ENCODE measurements at regions not wholly inside any gene's neighbourhood (a gene's known extent, or its start where the extent isn't known, plus 50 kb on each side); places are given as distances from the start of the nearest gene placed in this dataset.

DNA sequence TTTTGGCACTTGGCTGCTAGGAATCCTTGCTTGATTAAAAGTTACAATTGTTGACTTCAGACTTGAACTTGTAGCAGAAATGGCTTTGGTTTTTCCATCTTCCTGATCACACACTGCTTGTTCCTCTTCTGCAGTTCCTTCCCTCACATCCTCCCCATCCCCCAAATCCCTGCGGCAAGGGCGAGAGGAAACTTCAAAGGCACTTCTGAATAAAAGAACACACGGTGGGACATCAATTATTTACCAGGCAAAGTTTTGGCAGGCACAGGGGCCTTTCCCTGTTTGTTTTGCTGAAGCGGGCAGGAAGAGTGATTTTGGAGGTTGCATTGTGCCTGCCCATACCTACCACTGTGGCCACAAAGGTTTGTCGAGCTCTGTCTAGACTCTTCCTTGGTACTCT lies 260.9 kb downstream of the KIF4B start:
- TF ChIP-seq, protein P1, sequence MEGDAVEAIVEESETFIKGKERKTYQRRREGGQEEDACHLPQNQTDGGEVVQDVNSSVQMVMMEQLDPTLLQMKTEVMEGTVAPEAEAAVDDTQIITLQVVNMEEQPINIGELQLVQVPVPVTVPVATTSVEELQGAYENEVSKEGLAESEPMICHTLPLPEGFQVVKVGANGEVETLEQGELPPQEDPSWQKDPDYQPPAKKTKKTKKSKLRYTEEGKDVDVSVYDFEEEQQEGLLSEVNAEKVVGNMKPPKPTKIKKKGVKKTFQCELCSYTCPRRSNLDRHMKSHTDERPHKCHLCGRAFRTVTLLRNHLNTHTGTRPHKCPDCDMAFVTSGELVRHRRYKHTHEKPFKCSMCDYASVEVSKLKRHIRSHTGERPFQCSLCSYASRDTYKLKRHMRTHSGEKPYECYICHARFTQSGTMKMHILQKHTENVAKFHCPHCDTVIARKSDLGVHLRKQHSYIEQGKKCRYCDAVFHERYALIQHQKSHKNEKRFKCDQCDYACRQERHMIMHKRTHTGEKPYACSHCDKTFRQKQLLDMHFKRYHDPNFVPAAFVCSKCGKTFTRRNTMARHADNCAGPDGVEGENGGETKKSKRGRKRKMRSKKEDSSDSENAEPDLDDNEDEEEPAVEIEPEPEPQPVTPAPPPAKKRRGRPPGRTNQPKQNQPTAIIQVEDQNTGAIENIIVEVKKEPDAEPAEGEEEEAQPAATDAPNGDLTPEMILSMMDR (IDR thresholded peaks at IDR 0.05; ENCODE audit: insufficient read depth, low read depth, low read length, missing control alignments): no peak
- H3K4me3 ChIP-seq (ENCODE audit: low read length): no peak overlapping the region
- no peak for DNase-seq (ENCODE audit: low read depth)

DNA sequence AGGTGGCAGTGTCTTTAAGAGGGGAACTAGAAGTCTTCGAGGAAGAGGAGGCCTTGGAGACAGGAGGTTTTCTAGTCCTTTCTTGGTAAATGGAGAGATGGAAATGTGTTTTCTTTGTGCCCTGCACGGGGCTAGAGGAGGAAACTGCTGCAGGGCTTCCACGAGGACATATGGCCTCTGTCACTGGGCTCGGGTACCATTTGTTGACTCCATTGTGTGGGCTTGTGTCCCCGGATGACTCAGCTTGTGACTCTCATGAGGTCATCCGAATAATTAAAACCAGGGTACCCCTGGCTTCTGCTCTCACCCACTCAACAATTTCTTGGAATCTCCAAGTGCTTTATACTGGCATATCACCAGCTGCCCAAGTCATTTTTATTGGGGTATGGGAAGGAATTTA lies 261.7 kb downstream of the KIF4B start:
- no peak overlapping the region for H3K4me3 ChIP-seq (ENCODE audit: low read length)
- no peak for DNase-seq (ENCODE audit: low read depth)
- TF ChIP-seq, protein P1 (IDR thresholded peaks at IDR 0.05; ENCODE audit: insufficient read depth, low read depth, low read length, missing control alignments): no peak

DNA sequence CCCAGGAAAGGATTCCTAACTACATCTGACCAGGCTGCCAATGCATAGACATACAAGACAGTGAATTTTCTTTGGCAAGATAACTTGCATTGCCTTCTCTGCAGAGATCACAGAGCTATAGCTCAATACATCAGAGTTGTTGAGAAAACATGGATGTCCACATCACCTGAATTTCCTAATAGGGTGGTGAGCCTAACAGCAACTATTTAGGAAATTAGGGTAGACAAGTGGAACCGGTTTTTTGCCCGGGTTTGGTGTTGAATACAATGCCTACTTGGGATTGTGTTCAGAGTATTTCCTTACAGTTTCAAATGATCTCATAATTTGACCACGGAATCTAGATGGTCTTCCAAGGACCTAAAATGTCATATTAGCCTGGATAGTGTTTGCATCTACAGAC lies 262.7 kb downstream of the KIF4B start:
- DNase-seq (ENCODE audit: low read depth): peak; percentile 93
- no peak overlapping the region for H3K4me3 ChIP-seq (ENCODE audit: low read length)
- TF ChIP-seq, protein P1 (IDR thresholded peaks at IDR 0.05; ENCODE audit: insufficient read depth, low read depth, low read length, missing control alignments): no peak

DNA sequence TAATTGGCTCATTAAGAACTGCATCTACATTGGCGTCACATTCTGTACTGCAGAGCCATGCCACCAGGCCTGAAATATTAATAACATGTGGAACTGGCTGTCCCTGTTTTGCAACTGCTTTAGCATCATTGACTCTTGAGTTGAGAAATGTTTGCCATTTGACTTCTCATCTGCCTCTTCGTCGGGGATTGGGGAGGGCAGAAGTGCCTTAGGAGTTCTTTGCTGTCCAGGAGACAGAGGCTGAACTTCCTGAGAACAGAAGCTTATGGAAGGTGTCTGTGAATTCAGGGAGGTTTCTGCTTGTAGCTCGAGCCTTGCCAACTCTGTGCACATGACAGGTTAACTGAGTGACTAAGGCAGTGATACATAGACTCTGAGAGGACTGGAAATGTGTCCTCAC lies 265.0 kb downstream of the KIF4B start:
- H3K4me3 ChIP-seq (ENCODE audit: low read length): no peak overlapping the region
- TF ChIP-seq, protein P1 (IDR thresholded peaks at IDR 0.05; ENCODE audit: insufficient read depth, low read depth, low read length, missing control alignments): no peak
- peak; percentile 76 for DNase-seq (ENCODE audit: low read depth)

DNA sequence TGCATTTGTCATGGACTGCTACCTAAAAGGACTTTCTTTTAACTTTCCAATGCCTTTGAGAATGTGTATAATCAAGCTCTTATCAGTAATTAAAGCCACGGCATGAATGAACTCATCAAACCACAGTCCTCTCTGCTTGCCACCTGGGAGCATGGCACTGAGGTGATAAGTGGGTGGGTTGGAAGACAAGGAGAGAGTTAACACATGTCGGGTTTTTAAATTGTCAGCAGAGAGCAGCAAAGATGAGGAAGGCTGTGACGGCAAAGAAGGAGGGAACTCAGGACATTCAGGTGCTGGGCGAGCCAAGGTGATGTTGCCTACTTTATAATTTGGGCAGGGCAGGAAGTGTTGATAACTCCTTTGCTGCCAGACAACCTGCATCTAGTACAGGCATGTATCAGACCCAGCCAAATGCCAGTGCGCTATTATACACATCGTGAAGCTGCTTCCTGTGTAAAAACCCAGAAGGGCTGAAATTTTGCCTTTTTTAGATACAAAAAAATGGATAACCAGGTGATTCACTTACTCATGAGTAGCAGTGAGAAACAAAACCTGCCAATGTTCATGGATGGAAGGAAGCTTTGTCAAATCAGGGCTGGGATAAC lies 269.1 kb downstream of the KIF4B start:
- TF ChIP-seq, protein P1 (IDR thresholded peaks at IDR 0.05; ENCODE audit: insufficient read depth, low read depth, low read length, missing control alignments): peak; percentile 31
- peak; percentile 80 for DNase-seq (ENCODE audit: low read depth)
- H3K4me3 ChIP-seq (ENCODE audit: low read length): no peak overlapping the region

DNA sequence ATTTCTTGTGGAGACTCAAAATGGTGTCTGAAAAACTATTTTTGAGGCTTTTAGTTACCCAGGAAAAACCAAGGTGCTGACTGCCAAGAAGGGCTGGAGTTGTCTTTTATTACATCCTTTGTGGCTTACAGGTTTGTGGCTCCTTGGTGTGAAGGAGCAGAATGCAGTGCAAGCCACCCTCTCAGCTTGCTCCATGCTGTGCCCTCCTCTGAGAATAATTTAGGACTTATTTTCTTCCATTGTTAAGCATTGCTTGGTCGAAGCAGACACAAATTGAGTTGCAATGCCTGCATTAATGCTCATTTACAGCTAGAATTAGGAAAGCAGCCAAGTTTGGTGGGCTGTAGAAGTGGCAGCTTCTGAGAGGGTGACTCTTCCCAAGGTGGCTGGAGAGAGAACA lies 272.2 kb downstream of the KIF4B start:
- TF ChIP-seq, protein P1 (IDR thresholded peaks at IDR 0.05; ENCODE audit: insufficient read depth, low read depth, low read length, missing control alignments): no peak
- H3K4me3 ChIP-seq (ENCODE audit: low read length): no peak overlapping the region
- DNase-seq (ENCODE audit: low read depth): no peak

DNA sequence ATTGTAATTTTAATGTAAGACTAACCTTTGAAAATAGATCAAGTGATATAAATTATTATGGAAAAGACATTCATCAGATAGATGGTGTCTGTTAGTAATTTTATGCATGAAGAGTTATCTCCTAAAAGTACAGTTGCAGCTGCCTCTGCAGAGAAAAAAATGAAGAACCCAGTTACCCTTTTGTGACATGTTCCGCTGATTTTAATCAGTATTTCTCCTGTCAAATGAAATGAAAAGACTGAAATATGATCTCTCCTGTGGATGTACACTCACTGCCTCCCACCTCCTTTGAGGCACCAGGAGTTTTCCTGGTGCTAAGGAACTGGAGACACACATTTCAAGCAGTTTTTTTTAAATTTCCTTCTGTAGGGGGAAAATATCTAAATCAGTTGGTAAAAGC lies 277.4 kb downstream of the KIF4B start:
- TF ChIP-seq, protein P1 (IDR thresholded peaks at IDR 0.05; ENCODE audit: insufficient read depth, low read depth, low read length, missing control alignments): no peak
- DNase-seq (ENCODE audit: low read depth): no peak
- no peak overlapping the region for H3K4me3 ChIP-seq (ENCODE audit: low read length)
